A549 (cell line): ENCODE measurements at regions not wholly inside any gene's neighbourhood (a gene's known extent, or its start where the extent isn't known, plus 50 kb on each side); places are given as distances from the start of the nearest gene placed in this dataset.

Experiments
- ATAC-seq, 2 experiments: fragments of 200-7000 bp in 1 of 2; fragments of >200 bp in 1 of 2; cut with Nextera tagmentation in 1 of 2; cut with Tn5 transposase in 1 of 2; 3 replicates each; pipeline versions ENCODE4 v1.8.0 to v1.9.1; 2018 to 2020; ENCODE audit warnings: mild to moderate bottlenecking in 1 of 2, moderate library complexity in 1 of 2
- CTCF ChIA-PET: fragments of 300-600 bp; sonication (Branson Sonifier 250); formaldehyde crosslinking; extraction: SDS; loops from one replicate; lab custom pipeline; 2021; ENCODE audit warnings: antibody characterized with exemption, inconsistent platforms; lab: Yijun Ruan, JAX
- POLR2A ChIA-PET: fragments of 350-600 bp; formaldehyde crosslinking; extraction: SDS; loops from one replicate; lab custom pipeline; 2021; ENCODE audit warnings: antibody characterized with exemption, inconsistent platforms; lab: Yijun Ruan, JAX
- DNase-seq, 2 experiments: peaks; one replicate each; pipeline versions ENCODE4 v3.0.0 to v3.0.0-alpha.2; 2011 to 2016; ENCODE audit warnings: low read depth in 1 of 2, low spot score in 1 of 2
- FAIRE-seq: peaks from 2 replicates; lab custom pipeline; 2011; peaks lifted over from hg19 to GRCh38; lab: Jason Lieb, UNC
- H3K27ac ChIP-seq, 2 experiments: fragments of >200 bp; sonication (Bioruptor Twin); formaldehyde crosslinking; 3 replicates each; pipeline ENCODE4 v1.5.1; 2016 to 2017
- H3K4me1 ChIP-seq: fragments of >200 bp; sonication (Bioruptor Twin); formaldehyde crosslinking; 3 replicates; pipeline ENCODE4 v1.6.1; 2016
- H3K4me2 ChIP-seq: fragments of >200 bp; sonication (Bioruptor Twin); formaldehyde crosslinking; 3 replicates; pipeline ENCODE4 v1.6.1; 2016
- H3K4me3 ChIP-seq: fragments of >200 bp; sonication (Bioruptor Twin); formaldehyde crosslinking; 3 replicates; pipeline ENCODE4 v1.5.1; 2016
- H3K9me3 ChIP-seq: fragments of >200 bp; sonication (Bioruptor Twin); formaldehyde crosslinking; 3 replicates; pipeline ENCODE4 v1.6.1; 2016
- BHLHE40 ChIP-seq: IDR thresholded peaks from 2 replicates; pipeline ENCODE4 v1.6.1; 2012; ENCODE audit warnings: low read depth, low read length, inconsistent platforms
- CBX8 ChIP-seq: fragments of 200-600 bp; sonication (generic); IDR thresholded peaks from 2 replicates; pipeline ENCODE4 v1.6.1; 2016
- CHD2 ChIP-seq: fragments of 150-350 bp; IDR thresholded peaks from 2 replicates; pipeline ENCODE4 v1.6.1; 2014; ENCODE audit warnings: low read length; ENCODE audit not compliant: partially characterized antibody
- CHD4 ChIP-seq: fragments of 200-600 bp; sonication (generic); IDR thresholded peaks from 2 replicates; pipeline ENCODE4 v1.6.1; 2016; ENCODE audit warnings: antibody characterized with exemption, mild to moderate bottlenecking, borderline replicate concordance
- EHF ChIP-seq: fragments of 250-450 bp; sonication (Bioruptor Pico); IDR thresholded peaks from 2 replicates; pipeline ENCODE4 v1.5.0; 2020; ENCODE audit warnings: mild to moderate bottlenecking
- EHMT2 ChIP-seq: fragments of 200-600 bp; sonication (generic); IDR thresholded peaks from 2 replicates; pipeline ENCODE4 v1.6.1; 2016; ENCODE audit warnings: antibody characterized with exemption, low read depth, mild to moderate bottlenecking, moderate library complexity
- EP300 ChIP-seq, 2 experiments: fragments of >200 bp; sonication (Bioruptor Twin); formaldehyde crosslinking; IDR thresholded peaks; 2 replicates in 1 of 2; 3 replicates in 1 of 2; pipeline ENCODE4 v1.6.1; 2016 to 2017
- ESRRA ChIP-seq: fragments of 150-350 bp; IDR thresholded peaks from 2 replicates; pipeline ENCODE4 v1.6.1; 2014; ENCODE audit warnings: mild to moderate bottlenecking, low read length, borderline replicate concordance
- HOXA7 ChIP-seq: fragments of 250-450 bp; sonication (Bioruptor Pico); IDR thresholded peaks from 2 replicates; pipeline ENCODE4 v1.5.0; 2020; ENCODE audit warnings: mild to moderate bottlenecking, moderate library complexity
- JUNB ChIP-seq: fragments of >200 bp; sonication (Bioruptor Twin); formaldehyde crosslinking; IDR thresholded peaks from 2 replicates; pipeline ENCODE4 v1.6.1; 2016
- KDM5A ChIP-seq: fragments of 200-600 bp; sonication (generic); IDR thresholded peaks from 2 replicates; pipeline ENCODE4 v1.6.1; 2016; ENCODE audit warnings: antibody characterized with exemption, mild to moderate bottlenecking
- MAFK ChIP-seq: fragments of 450-650 bp; IDR thresholded peaks from 2 replicates; pipeline ENCODE4 v1.6.1; 2014; ENCODE audit not compliant: partially characterized antibody
- MAZ ChIP-seq: fragments of 150-350 bp; IDR thresholded peaks from 2 replicates; pipeline ENCODE4 v1.6.1; 2014; ENCODE audit warnings: antibody characterized with exemption, low read depth, low read length, borderline replicate concordance
- MYC ChIP-seq: IDR thresholded peaks from 2 replicates; pipeline ENCODE4 v1.6.1; 2012; ENCODE audit warnings: mild to moderate bottlenecking, inconsistent platforms, low read length, improper control_type of control experiment, borderline replicate concordance
- NFE2L2 ChIP-seq: fragments of 150-350 bp; conservative IDR thresholded peaks from 2 replicates; pipeline ENCODE4 v1.6.1; 2014; ENCODE audit warnings: low read length
- NR3C1 ChIP-seq: fragments of >200 bp; sonication (Bioruptor Twin); formaldehyde crosslinking; IDR thresholded peaks from 3 replicates; pipeline ENCODE4 v1.6.1; 2017
- PHF8 ChIP-seq: fragments of 200-600 bp; sonication (generic); IDR thresholded peaks from 2 replicates; pipeline ENCODE4 v1.6.1; 2016; ENCODE audit warnings: low read depth, mild to moderate bottlenecking, antibody characterized with exemption, moderate library complexity, borderline replicate concordance
- RARB ChIP-seq: fragments of 250-450 bp; sonication (Bioruptor Pico); IDR thresholded peaks from 2 replicates; pipeline ENCODE4 v1.8.0; 2021; ENCODE audit warnings: mild to moderate bottlenecking, moderate library complexity
- RCOR1 ChIP-seq: fragments of 150-350 bp; IDR thresholded peaks from 2 replicates; pipeline ENCODE4 v1.6.1; 2014; ENCODE audit warnings: antibody characterized with exemption, low read length, low read depth
- RFX5 ChIP-seq: fragments of 450-650 bp; IDR thresholded peaks from 2 replicates; pipeline ENCODE4 v1.7.1; 2014; ENCODE audit warnings: antibody characterized with exemption, mild to moderate bottlenecking, moderate library complexity
- SMC3 ChIP-seq: fragments of >200 bp; sonication (Bioruptor Twin); formaldehyde crosslinking; IDR thresholded peaks from 3 replicates; pipeline ENCODE4 v1.6.1; 2018; ENCODE audit warnings: inconsistent platforms
- TFCP2L1 ChIP-seq: fragments of 250-450 bp; sonication (Bioruptor Pico); IDR thresholded peaks from 2 replicates; pipeline ENCODE4 v1.5.0; 2021; ENCODE audit warnings: mild to moderate bottlenecking
- TP53 ChIP-seq: fragments of 250-450 bp; sonication (Bioruptor Pico); IDR thresholded peaks from 2 replicates; pipeline ENCODE4 v1.5.0; 2021; ENCODE audit warnings: mild to moderate bottlenecking, moderate library complexity
- ZFP36 ChIP-seq: fragments of 450-650 bp; IDR thresholded peaks from 2 replicates; pipeline ENCODE4 v1.6.1; 2014; ENCODE audit warnings: borderline replicate concordance; ENCODE audit not compliant: partially characterized antibody
- ZNF302 ChIP-seq: fragments of 250-450 bp; sonication (Bioruptor Pico); IDR thresholded peaks from 2 replicates; pipeline ENCODE4 v1.9.0; 2021; ENCODE audit warnings: inconsistent platforms, mild to moderate bottlenecking, moderate library complexity
- ZSCAN20 ChIP-seq: fragments of 250-450 bp; sonication (Bioruptor Pico); IDR thresholded peaks from 2 replicates; pipeline ENCODE4 v1.8.0; 2022; ENCODE audit warnings: mild to moderate bottlenecking, moderate library complexity
- WGBS: methylation state at CpG from one replicate; pipeline ENCODE4 v1.1.6; 2017; ENCODE audit errors: missing lambda C conversion rate; 5-methylcytosine and 5-hydroxymethylcytosine counted together
- TF ChIP-seq, protein P1 (sequence below): IDR thresholded peaks from 2 replicates; pipeline ENCODE4 v1.6.1; 2012; ENCODE audit warnings: low read depth, borderline replicate concordance
- TF ChIP-seq, protein P2 (sequence below): fragments of >200 bp; sonication (Bioruptor Twin); formaldehyde crosslinking; IDR thresholded peaks from 2 replicates; pipeline ENCODE4 v1.6.1; 2016
- TF ChIP-seq, protein P3 (sequence below): fragments of 250-450 bp; sonication (Bioruptor Pico); IDR thresholded peaks from 2 replicates; pipeline ENCODE4 v1.5.0; 2020; ENCODE audit warnings: low read depth, mild to moderate bottlenecking, moderate library complexity
- TF ChIP-seq, protein P4 (sequence below): IDR thresholded peaks from 2 replicates; pipeline ENCODE4 v1.6.1; 2012
- TF ChIP-seq, protein P5 (sequence below): IDR thresholded peaks from 2 replicates; pipeline ENCODE4 v1.6.1; 2012

DNA sequence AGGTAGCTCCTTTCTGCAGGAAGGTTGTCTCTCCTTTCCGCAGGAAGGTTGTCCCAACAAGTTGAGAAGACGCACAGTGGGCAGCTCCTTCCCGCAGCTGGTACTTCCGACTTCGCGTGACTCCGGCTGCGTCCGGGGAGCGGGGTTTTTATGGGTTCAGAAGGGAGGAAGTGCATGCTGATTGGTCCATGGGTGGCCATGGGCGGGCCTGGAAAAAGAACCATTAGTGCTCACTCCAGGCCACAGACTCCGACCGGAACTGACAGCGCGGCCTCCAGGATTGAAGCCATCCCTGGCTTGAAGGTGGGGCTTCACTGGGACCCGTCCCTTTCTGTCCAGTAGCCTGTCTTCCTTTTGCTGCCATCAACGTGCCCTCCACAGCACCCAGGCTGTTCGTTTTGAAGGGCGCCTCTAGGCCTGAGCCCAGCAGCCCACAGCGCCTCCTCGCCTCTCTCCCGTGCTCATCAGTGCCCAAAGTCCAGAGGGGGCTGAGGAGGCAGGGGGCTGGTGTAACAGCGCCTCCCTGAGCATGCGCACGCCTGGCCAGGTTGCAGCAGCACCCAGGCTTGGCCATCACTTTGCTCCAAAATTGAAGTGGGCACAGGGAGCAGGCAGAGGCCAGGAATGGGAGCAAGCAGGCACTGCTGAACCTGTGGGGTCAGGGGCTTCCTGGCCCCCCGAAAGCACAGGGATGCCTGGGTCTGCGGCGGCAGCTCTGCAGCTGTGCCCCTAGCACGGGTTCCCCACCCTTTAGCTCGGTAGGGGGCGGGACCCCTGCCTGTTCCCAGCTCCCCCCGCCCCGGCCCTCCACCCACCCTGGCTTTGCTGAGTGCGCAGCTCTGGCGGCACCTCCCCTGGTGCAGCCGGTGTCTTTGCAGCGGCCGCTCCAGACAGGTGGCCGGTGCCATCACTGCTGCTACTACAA lies 330.6 kb upstream of the MCTP2 start:
- WGBS, result 56% methylated on average over 32 of the region's 39 CpGs
- Histone ChIP-seq H3K4me1 (no peaks in the 10 kb centered on the region), H3K4me2 (no peak overlapping the region), H3K9me3 (no peaks in the 10 kb centered on the region), H3K27ac (no peak overlapping the region), H3K4me3 (no peak overlapping the region)
- FAIRE-seq (no peak), ATAC-seq (no peak), DNase-seq (no peak)
- TF ChIP-seq NFE2L2 (no peak), PHF8 (no peak), ZSCAN20 (CRISPR knock-in tag) (no peak), CBX8 (no peak), CHD4 (no peak), EHF (CRISPR knock-in tag) (no peak), CHD2 (no peak), ZNF302 (CRISPR knock-in tag) (no peak), NR3C1 (no peak), SMC3 (no peak), MAFK (no peak), EHMT2 (no peak), ZFP36 (no peak), BHLHE40 (no peak)
- TF ChIP-seq, protein P1, sequence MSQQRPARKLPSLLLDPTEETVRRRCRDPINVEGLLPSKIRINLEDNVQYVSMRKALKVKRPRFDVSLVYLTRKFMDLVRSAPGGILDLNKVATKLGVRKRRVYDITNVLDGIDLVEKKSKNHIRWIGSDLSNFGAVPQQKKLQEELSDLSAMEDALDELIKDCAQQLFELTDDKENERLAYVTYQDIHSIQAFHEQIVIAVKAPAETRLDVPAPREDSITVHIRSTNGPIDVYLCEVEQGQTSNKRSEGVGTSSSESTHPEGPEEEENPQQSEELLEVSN, result no peak
- TF ChIP-seq, protein P2, sequence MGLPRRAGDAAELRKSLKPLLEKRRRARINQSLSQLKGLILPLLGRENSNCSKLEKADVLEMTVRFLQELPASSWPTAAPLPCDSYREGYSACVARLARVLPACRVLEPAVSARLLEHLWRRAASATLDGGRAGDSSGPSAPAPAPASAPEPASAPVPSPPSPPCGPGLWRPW, result no peak
- TF ChIP-seq, protein P3, sequence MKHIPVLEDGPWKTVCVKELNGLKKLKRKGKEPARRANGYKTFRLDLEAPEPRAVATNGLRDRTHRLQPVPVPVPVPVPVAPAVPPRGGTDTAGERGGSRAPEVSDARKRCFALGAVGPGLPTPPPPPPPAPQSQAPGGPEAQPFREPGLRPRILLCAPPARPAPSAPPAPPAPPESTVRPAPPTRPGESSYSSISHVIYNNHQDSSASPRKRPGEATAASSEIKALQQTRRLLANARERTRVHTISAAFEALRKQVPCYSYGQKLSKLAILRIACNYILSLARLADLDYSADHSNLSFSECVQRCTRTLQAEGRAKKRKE (CRISPR knock-in tag), result no peak
- CTCF ChIA-PET, result interaction anchor here (0.5 to 0.9 kb wide), 2 partner anchors 12 to 1233 kb away, joined by 3 read pairs; no protein-coding TSS in a partner anchor
- POLR2A ChIA-PET, result no interaction called here

DNA sequence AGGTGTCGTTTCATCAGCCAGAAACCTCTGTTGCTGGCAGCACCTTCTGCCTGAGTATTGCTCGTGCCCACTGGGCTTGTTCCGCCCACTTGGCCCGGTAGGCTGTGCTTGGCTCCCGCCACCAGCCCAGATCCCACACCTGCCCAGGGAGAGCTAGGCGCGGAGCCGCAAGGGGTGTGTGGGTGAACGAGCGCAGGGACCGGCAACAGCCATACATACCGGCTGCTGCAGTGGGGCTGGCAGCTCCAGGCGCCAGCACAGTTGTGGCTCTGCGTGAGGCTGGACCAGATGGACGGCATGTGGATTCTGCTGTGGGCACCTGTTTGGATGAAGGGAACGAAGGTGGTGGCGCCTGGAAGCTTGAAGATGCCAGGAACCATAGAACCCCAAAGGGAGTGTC lies 331.5 kb upstream of the MCTP2 start:
- H3K4me3 ChIP-seq, result no peak overlapping the region
- DNase-seq, result no peak
- FAIRE-seq, result no peak
- TF ChIP-seq NR3C1 (no peak), TFCP2L1 (no peak), EP300 (IDR thresholded peaks at IDR 0.05) (no peak)
- ChIA-PET CTCF (interaction anchor here (0.9 kb wide), 1 partner anchor 11 kb away, joined by 3 read pairs; no protein-coding TSS in a partner anchor), POLR2A (no interaction called here)
- H3K9me3 ChIP-seq, result no peaks in the 10 kb centered on the region
- WGBS, result 29% methylated on average over 12 of the region's 17 CpGs
- no peak overlapping the region for H3K4me2 ChIP-seq
- no peak overlapping the region for H3K27ac ChIP-seq
- no peaks in the 10 kb centered on the region for H3K4me1 ChIP-seq
- ATAC-seq, result no peak

DNA sequence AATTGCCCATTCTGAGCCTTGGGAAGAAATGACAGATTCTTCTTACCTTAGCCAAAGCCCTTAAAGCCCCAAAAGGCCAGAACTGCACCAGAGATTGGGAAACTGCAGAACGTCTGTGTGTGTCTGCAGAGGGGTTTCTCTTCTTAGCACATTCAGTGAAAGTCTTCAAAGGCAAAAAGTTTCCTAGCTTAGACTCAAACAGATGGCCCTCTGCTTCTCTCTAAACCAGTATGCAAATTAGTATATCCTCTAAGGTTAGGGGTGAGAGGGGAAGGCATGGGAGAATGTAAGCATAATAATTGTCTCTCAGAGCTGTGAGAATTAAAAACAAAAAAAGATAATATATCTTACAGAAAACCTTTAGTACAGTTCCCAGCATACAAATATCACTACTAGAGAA lies 334.0 kb upstream of the MCTP2 start:
- no peak overlapping the region for H3K27ac ChIP-seq
- no peak for DNase-seq
- CTCF ChIA-PET, result interaction anchor here (2.0 kb wide), 1 partner anchor 9 kb away, joined by 5 read pairs; no protein-coding TSS in a partner anchor
- 0% methylated on average over 1 of the region's 1 CpG for WGBS
- FAIRE-seq, result no peak
- no peak overlapping the region for H3K4me2 ChIP-seq
- no peaks in the 10 kb centered on the region for H3K9me3 ChIP-seq
- POLR2A ChIA-PET, result no interaction called here
- no peaks in the 10 kb centered on the region for H3K4me1 ChIP-seq
- H3K4me3 ChIP-seq, result no peak overlapping the region
- no peak for TF ChIP-seq ZSCAN20 (CRISPR knock-in tag)
- TF ChIP-seq RFX5, result no peak
- TF ChIP-seq, protein P4, sequence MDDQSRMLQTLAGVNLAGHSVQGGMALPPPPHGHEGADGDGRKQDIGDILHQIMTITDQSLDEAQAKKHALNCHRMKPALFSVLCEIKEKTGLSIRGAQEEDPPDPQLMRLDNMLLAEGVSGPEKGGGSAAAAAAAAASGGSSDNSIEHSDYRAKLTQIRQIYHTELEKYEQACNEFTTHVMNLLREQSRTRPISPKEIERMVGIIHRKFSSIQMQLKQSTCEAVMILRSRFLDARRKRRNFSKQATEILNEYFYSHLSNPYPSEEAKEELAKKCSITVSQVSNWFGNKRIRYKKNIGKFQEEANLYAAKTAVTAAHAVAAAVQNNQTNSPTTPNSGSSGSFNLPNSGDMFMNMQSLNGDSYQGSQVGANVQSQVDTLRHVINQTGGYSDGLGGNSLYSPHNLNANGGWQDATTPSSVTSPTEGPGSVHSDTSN, result no peak
- no peak for TF ChIP-seq HOXA7
- no peak for TF ChIP-seq KDM5A
- TF ChIP-seq CHD4, result no peak
- TF ChIP-seq ZFP36, result no peak
- TF ChIP-seq EHMT2, result no peak
- no peak for TF ChIP-seq RCOR1
- TF ChIP-seq ESRRA, result no peak
- TF ChIP-seq, protein P2, result no peak
- TF ChIP-seq SMC3, result no peak
- TF ChIP-seq MAZ, result no peak
- no peak for TF ChIP-seq JUNB
- no peak for TF ChIP-seq RARB (CRISPR knock-in tag)
- no peak for TF ChIP-seq TP53 (CRISPR knock-in tag)
- no peak for TF ChIP-seq MYC
- TF ChIP-seq, protein P5, sequence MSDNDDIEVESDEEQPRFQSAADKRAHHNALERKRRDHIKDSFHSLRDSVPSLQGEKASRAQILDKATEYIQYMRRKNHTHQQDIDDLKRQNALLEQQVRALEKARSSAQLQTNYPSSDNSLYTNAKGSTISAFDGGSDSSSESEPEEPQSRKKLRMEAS, result no peak
- ATAC-seq, result no peak
